ENCODE measurements at regions not wholly inside any gene's neighbourhood (a gene's known extent, or its start where the extent isn't known, plus 50 kb on each side); places are given as distances from the start of the nearest gene placed in this dataset.
A peak's percentile ranks its signal among the peaks of the same experiment; 100 is the strongest.

GRCh38 chr4:149234798-149235197, 580.8 kb downstream of the IQCM start:
- Histone ChIP-seq H3F3A (ENCODE audit: low read length, unreplicated experiment) (no peaks in the 10 kb centered on the region), H3K9me3 (ENCODE audit: low read length) (no peaks in the 10 kb centered on the region), H3K36me3 (ENCODE audit: low read depth, low read length) (no peaks in the 10 kb centered on the region), H3K9me2 (replicated peaks; ENCODE audit: low read length) (no peaks in the 10 kb centered on the region), H4K20me1 (ENCODE audit: low read length) (no peaks in the 10 kb centered on the region), H3K79me2 (ENCODE audit: low read length) (no peaks in the 10 kb centered on the region), H3K4me3 (ENCODE audit: low read length) (no peak overlapping the region), H3K27me3 (ENCODE audit: low read length) (no peaks in the 10 kb centered on the region), H3K27ac (ENCODE audit: low read length) (no peak overlapping the region), H2AFZ (ENCODE audit: low read length) (no peak overlapping the region), H3K4me1 (ENCODE audit: insufficient read depth, low read length) (no peaks in the 10 kb centered on the region), H3K9ac (ENCODE audit: low read length) (no peak overlapping the region), H3K4me2 (ENCODE audit: low read length) (no peak overlapping the region)
- ATAC-seq (no peak), DNase-seq (no peak)
- intact Hi-C loops (cut with micrococcal nuclease): no loop called here
- BruUV-seq (replicated peaks): no TSS peak
- ChIA-PET POLR2A (ENCODE audit: unreplicated experiment) (no interaction called here), CTCF (no interaction called here)
- TF ChIP-seq CTCF (conservative IDR thresholded peaks at IDR 0.05; ENCODE audit: low read depth, low read length) (no peak), EZH2 (IDR thresholded peaks at IDR 0.05; ENCODE audit: low read length, unreplicated experiment) (no peak), EZH2phosphoT487 (IDR thresholded peaks at IDR 0.05; ENCODE audit: borderline replicate concordance, low read length) (no peak)

GRCh38 chr4:149223659-149224058, 592.0 kb downstream of the IQCM start:
- no peak overlapping the region for H3K9ac ChIP-seq (ENCODE audit: low read length)
- H4K20me1 ChIP-seq (ENCODE audit: low read length): no peaks in the 10 kb centered on the region
- ChIA-PET POLR2A (ENCODE audit: unreplicated experiment) (no interaction called here), CTCF (no interaction called here)
- BruUV-seq (replicated peaks): no TSS peak
- no peak for TF ChIP-seq CTCF (conservative IDR thresholded peaks at IDR 0.05; ENCODE audit: low read depth, low read length)
- no peak for TF ChIP-seq EZH2 (IDR thresholded peaks at IDR 0.05; ENCODE audit: low read length, unreplicated experiment)
- TF ChIP-seq EZH2phosphoT487 (IDR thresholded peaks at IDR 0.05; ENCODE audit: borderline replicate concordance, low read length): no peak
- H3K9me2 ChIP-seq (replicated peaks; ENCODE audit: low read length): no peaks in the 10 kb centered on the region
- H3K4me2 ChIP-seq (ENCODE audit: low read length): no peak overlapping the region
- no peak overlapping the region for H3K27ac ChIP-seq (ENCODE audit: low read length)
- no peaks in the 10 kb centered on the region for H3F3A ChIP-seq (ENCODE audit: low read length, unreplicated experiment)
- intact Hi-C loops (cut with micrococcal nuclease): no loop called here
- H3K4me1 ChIP-seq (ENCODE audit: insufficient read depth, low read length): no peaks in the 10 kb centered on the region
- H2AFZ ChIP-seq (ENCODE audit: low read length): no peak overlapping the region
- H3K4me3 ChIP-seq (ENCODE audit: low read length): no peak overlapping the region
- H3K79me2 ChIP-seq (ENCODE audit: low read length): no peaks in the 10 kb centered on the region
- ATAC-seq (peak; percentile 87), DNase-seq (peak; percentile 70)
- no peaks in the 10 kb centered on the region for H3K9me3 ChIP-seq (ENCODE audit: low read length)
- no peaks in the 10 kb centered on the region for H3K36me3 ChIP-seq (ENCODE audit: low read depth, low read length)
- no peaks in the 10 kb centered on the region for H3K27me3 ChIP-seq (ENCODE audit: low read length)

GRCh38 chr4:149218672-149219071, 597.0 kb downstream of the IQCM start:
- Histone ChIP-seq H4K20me1 (ENCODE audit: low read length) (no peaks in the 10 kb centered on the region), H3F3A (ENCODE audit: low read length, unreplicated experiment) (no peaks in the 10 kb centered on the region), H3K4me3 (ENCODE audit: low read length) (no peak overlapping the region), H3K27ac (ENCODE audit: low read length) (no peak overlapping the region), H3K27me3 (ENCODE audit: low read length) (no peaks in the 10 kb centered on the region), H3K36me3 (ENCODE audit: low read depth, low read length) (no peaks in the 10 kb centered on the region), H3K9ac (ENCODE audit: low read length) (no peak overlapping the region), H2AFZ (ENCODE audit: low read length) (no peak overlapping the region), H3K4me2 (ENCODE audit: low read length) (no peak overlapping the region), H3K4me1 (ENCODE audit: insufficient read depth, low read length) (no peaks in the 10 kb centered on the region), H3K9me3 (ENCODE audit: low read length) (no peaks in the 10 kb centered on the region), H3K79me2 (ENCODE audit: low read length) (no peaks in the 10 kb centered on the region), H3K9me2 (replicated peaks; ENCODE audit: low read length) (no peaks in the 10 kb centered on the region)
- TF ChIP-seq CTCF (conservative IDR thresholded peaks at IDR 0.05; ENCODE audit: low read depth, low read length) (no peak), EZH2phosphoT487 (IDR thresholded peaks at IDR 0.05; ENCODE audit: borderline replicate concordance, low read length) (no peak), EZH2 (IDR thresholded peaks at IDR 0.05; ENCODE audit: low read length, unreplicated experiment) (no peak)
- CTCF ChIA-PET: no interaction called here
- DNase-seq (no peak), ATAC-seq (no peak)
- intact Hi-C loops (cut with micrococcal nuclease): no loop called here
- POLR2A ChIA-PET (ENCODE audit: unreplicated experiment): no interaction called here
- no TSS peak for BruUV-seq (replicated peaks)

All from PC-3 (cell line).